Sigmoid colon (tissue), 4 donors: ENCODE measurements at regions not wholly inside any gene's neighbourhood (a gene's known extent, or its start where the extent isn't known, plus 50 kb on each side); places are given as distances from the start of the nearest gene placed in this dataset.

Experiments used
- POLR2A ChIP-seq, 2 donors: fragments of 450-650 bp; IDR thresholded peaks; one replicate each; pipeline ENCODE4 v1.6.1; 2016; ENCODE audit warnings: antibody characterized with exemption in 2 of 2, mild to moderate bottlenecking in 2 of 2, moderate library complexity in 2 of 2
- POLR2AphosphoS5 ChIP-seq, 4 donors: sonication (generic); formaldehyde crosslinking; IDR thresholded peaks; one replicate each; pipeline ENCODE4 v1.6.1; 2017; ENCODE audit warnings: antibody characterized with exemption in 4 of 4
- TF ChIP-seq, protein P1 (sequence below), 4 experiments: fragments of 450-650 bp in 3 of 4; fragments of 200-600 bp in 1 of 4; IDR thresholded peaks; one replicate each; pipeline ENCODE4 v1.5.1; 2016 to 2019; ENCODE audit warnings: antibody characterized with exemption in 4 of 4, mild to moderate bottlenecking in 3 of 4, moderate library complexity in 2 of 4

DNA sequence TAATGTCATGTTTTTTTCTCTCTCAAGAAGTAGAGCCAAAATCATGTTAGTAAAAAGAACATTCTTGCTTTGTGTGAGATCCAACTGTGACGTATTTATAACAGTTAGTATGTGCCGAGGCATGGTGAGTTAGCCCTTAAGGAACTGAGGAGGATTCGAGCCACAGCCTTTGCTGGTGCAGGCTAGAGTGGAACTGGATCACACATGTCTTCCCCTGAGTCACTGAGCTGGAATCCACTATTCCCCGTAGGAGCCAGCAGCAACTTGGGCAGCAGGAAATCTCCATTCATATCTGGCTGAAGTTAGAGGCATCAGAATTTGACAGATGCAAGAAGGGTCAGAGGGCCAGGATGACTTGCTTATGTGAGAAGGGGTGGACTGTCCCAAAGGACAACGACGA, 144.6 kb upstream of the KIT start:
- TF ChIP-seq POLR2AphosphoS5 (IDR thresholded peaks at IDR 0.05) (no peak), POLR2A (IDR thresholded peaks at IDR 0.05) (no peak)
- TF ChIP-seq, protein P1, sequence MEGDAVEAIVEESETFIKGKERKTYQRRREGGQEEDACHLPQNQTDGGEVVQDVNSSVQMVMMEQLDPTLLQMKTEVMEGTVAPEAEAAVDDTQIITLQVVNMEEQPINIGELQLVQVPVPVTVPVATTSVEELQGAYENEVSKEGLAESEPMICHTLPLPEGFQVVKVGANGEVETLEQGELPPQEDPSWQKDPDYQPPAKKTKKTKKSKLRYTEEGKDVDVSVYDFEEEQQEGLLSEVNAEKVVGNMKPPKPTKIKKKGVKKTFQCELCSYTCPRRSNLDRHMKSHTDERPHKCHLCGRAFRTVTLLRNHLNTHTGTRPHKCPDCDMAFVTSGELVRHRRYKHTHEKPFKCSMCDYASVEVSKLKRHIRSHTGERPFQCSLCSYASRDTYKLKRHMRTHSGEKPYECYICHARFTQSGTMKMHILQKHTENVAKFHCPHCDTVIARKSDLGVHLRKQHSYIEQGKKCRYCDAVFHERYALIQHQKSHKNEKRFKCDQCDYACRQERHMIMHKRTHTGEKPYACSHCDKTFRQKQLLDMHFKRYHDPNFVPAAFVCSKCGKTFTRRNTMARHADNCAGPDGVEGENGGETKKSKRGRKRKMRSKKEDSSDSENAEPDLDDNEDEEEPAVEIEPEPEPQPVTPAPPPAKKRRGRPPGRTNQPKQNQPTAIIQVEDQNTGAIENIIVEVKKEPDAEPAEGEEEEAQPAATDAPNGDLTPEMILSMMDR (IDR thresholded peaks at IDR 0.05), result no peak
